HG02623 (cell line): ENCODE measurements at regions not wholly inside any gene's neighbourhood (a gene's known extent, or its start where the extent isn't known, plus 50 kb on each side); places are given as distances from the start of the nearest gene placed in this dataset.
"Not testable (repeated sequence)": the region's sequence is repeated elsewhere in the genome, so short reads cannot be mapped to it uniquely, and the experiment has no call there.

Experiments used
- ATAC-seq: cut with Tn5 transposase; IDR thresholded peaks from one replicate; pipeline ENCODE4 v1.9.1; 2021; ENCODE audit warnings: moderate library complexity; ENCODE audit not compliant: unreplicated experiment

- ATAC-seq, result not testable (repeated sequence)
These were observed 186.4 kb downstream of the LAT start for GRCh38 chr16:29171296-29171695.

- not testable (repeated sequence) for ATAC-seq
These were observed 185.7 kb downstream of the LAT start for GRCh38 chr16:29170393-29171119.

- not testable (repeated sequence) for ATAC-seq
These were observed 184.6 kb downstream of the LAT start for GRCh38 chr16:29169295-29169994.

GRCh38 chr16:29168515-29169259, 183.8 kb downstream of the LAT start:
- ATAC-seq, result not testable (repeated sequence)

- not testable (repeated sequence) for ATAC-seq
These were observed 179.7 kb downstream of the LAT start for GRCh38 chr16:29164442-29165089.

GRCh38 chr16:29160171-29160570, 175.3 kb downstream of the LAT start:
- ATAC-seq, result not testable (repeated sequence)

GRCh38 chr16:29159603-29160002, 174.8 kb downstream of the LAT start:
- not testable (repeated sequence) for ATAC-seq

GRCh38 chr16:29158785-29159184, 173.9 kb downstream of the LAT start:
- no peak for ATAC-seq

GRCh38 chr16:29158031-29158784, 173.4 kb downstream of the LAT start:
- ATAC-seq, result not testable (repeated sequence)

- not testable (repeated sequence) for ATAC-seq
These were observed 172.4 kb downstream of the LAT start for GRCh38 chr16:29157051-29157923.

GRCh38 chr16:29156511-29156910, 171.7 kb downstream of the LAT start:
- ATAC-seq, result no peak

- not testable (repeated sequence) for ATAC-seq
These were observed 171.0 kb downstream of the LAT start for GRCh38 chr16:29155866-29156200.

GRCh38 chr16:29155131-29155865, 170.4 kb downstream of the LAT start:
- not testable (repeated sequence) for ATAC-seq

- no peak for ATAC-seq
These were observed 169.8 kb downstream of the LAT start for GRCh38 chr16:29154676-29155121.

- no peak for ATAC-seq
These were observed 169.2 kb downstream of the LAT start for GRCh38 chr16:29154088-29154487.

GRCh38 chr16:29153307-29153706, 168.5 kb downstream of the LAT start:
- not testable (repeated sequence) for ATAC-seq

- not testable (repeated sequence) for ATAC-seq
These were observed 167.7 kb downstream of the LAT start for GRCh38 chr16:29152544-29153031.

- no peak for ATAC-seq
These were observed 166.5 kb downstream of the LAT start for GRCh38 chr16:29151317-29151716.
